Common myeloid progenitor, CD34-positive (primary cell): ENCODE measurements at regions not wholly inside any gene's neighbourhood (a gene's known extent, or its start where the extent isn't known, plus 50 kb on each side); places are given as distances from the start of the nearest gene placed in this dataset.
"Not testable (repeated sequence)": the region's sequence is repeated elsewhere in the genome, so short reads cannot be mapped to it uniquely, and the experiment has no call there.

ENCODE experiments used
- CTCF ChIA-PET: fragments of 350-600 bp; sonication (Branson Sonifier 250); formaldehyde crosslinking; loops from one replicate; lab custom pipeline; 2021; ENCODE audit warnings: antibody characterized with exemption; lab: Charles Lee
- POLR2A ChIA-PET: fragments of 350-600 bp; sonication (Branson Sonifier 250); formaldehyde crosslinking; loops from one replicate; lab custom pipeline; 2021; ENCODE audit warnings: antibody characterized with exemption; lab: Charles Lee
- DNase-seq, 3 donors: peaks; one replicate each; pipeline versions ENCODE4 v3.0.0 to v3.0.0-alpha.2; 2013
- H3K27ac ChIP-seq, 2 experiments: 1 replicate in 1 of 2; 2 replicates in 1 of 2; pipeline ENCODE4 v1.7.0; 2013; ENCODE audit warnings: inconsistent platforms in 2 of 2, low read length in 2 of 2, mild to moderate bottlenecking in 2 of 2, low read depth in 1 of 2, moderate library complexity in 1 of 2; ENCODE audit not compliant: severe bottlenecking in 2 of 2, insufficient read depth in 1 of 2, poor library complexity in 1 of 2
- H3K27me3 ChIP-seq, 5 experiments: replicated peaks in 2 of 5; 1 replicate in 3 of 5; 2 replicates in 2 of 5; pipeline versions ENCODE4 v1.6.1 to v1.7.0; 2013; ENCODE audit warnings: low read length in 4 of 5, mild to moderate bottlenecking in 2 of 5, moderate library complexity in 2 of 5, inconsistent platforms in 1 of 5; ENCODE audit not compliant: insufficient read depth in 5 of 5, control insufficient read depth in 4 of 5
- H3K36me3 ChIP-seq, 4 experiments: 1 replicate in 2 of 4; 2 replicates in 2 of 4; pipeline versions ENCODE4 v1.6.1 to v1.7.0; 2013; ENCODE audit warnings: low read length in 3 of 4, control low read depth in 1 of 4, mild to moderate bottlenecking in 1 of 4; ENCODE audit not compliant: control insufficient read depth in 4 of 4, insufficient read depth in 4 of 4
- H3K4me1 ChIP-seq, 4 experiments: 1 replicate in 3 of 4; 2 replicates in 1 of 4; pipeline versions ENCODE4 v1.6.1 to v1.7.1; 2013; ENCODE audit warnings: low read length in 3 of 4, mild to moderate bottlenecking in 3 of 4, control low read depth in 1 of 4, inconsistent platforms in 1 of 4, moderate library complexity in 1 of 4; ENCODE audit not compliant: control insufficient read depth in 4 of 4, insufficient read depth in 4 of 4; ENCODE audit errors: control extremely low read depth in 1 of 4
- H3K4me3 ChIP-seq, 7 experiments: 1 replicate in 4 of 7; 2 replicates in 3 of 7; pipeline versions ENCODE4 v1.5.1 to v1.7.0; 2013; ENCODE audit warnings: mild to moderate bottlenecking in 7 of 7, low read length in 6 of 7, moderate library complexity in 6 of 7, inconsistent platforms in 2 of 7, low read depth in 2 of 7, control low read depth in 1 of 7; ENCODE audit not compliant: insufficient read depth in 4 of 7, control insufficient read depth in 1 of 7; ENCODE audit errors: extremely low read depth in 1 of 7
- H3K9me3 ChIP-seq, 5 experiments: 1 replicate in 4 of 5; 2 replicates in 1 of 5; pipeline versions ENCODE4 v1.6.1 to v1.7.1; 2013; ENCODE audit warnings: low read length in 4 of 5, mild to moderate bottlenecking in 2 of 5, inconsistent platforms in 1 of 5, low read depth in 1 of 5, moderate library complexity in 1 of 5; ENCODE audit not compliant: control insufficient read depth in 4 of 5, insufficient read depth in 2 of 5; ENCODE audit errors: control extremely low read depth in 1 of 5
- WGBS: methylation state at CpG from one replicate; pipeline ENCODE4 v1.1.5; 2013; ENCODE audit not compliant: insufficient coverage; 5-methylcytosine and 5-hydroxymethylcytosine counted together

GRCh38 chr1:219710529-219711194 lies 97.8 kb upstream of the ZC3H11B start:
- ChIA-PET POLR2A (no interaction called here), CTCF (no interaction called here)
- H3K27ac ChIP-seq, result no peak overlapping the region
- H3K27me3 ChIP-seq, result peaks cover 0 to 3% (median 0%) of the 10 kb centered on the region in 5 experiments
- 90% methylated on average over 4 of the region's 6 CpGs for WGBS
- H3K4me3 ChIP-seq, result no peak overlapping the region
- H3K9me3 ChIP-seq, result no peaks in the 10 kb centered on the region
- no peaks in the 10 kb centered on the region for H3K36me3 ChIP-seq
- DNase-seq, result no peak
- no peaks in the 10 kb centered on the region for H3K4me1 ChIP-seq

DNA sequence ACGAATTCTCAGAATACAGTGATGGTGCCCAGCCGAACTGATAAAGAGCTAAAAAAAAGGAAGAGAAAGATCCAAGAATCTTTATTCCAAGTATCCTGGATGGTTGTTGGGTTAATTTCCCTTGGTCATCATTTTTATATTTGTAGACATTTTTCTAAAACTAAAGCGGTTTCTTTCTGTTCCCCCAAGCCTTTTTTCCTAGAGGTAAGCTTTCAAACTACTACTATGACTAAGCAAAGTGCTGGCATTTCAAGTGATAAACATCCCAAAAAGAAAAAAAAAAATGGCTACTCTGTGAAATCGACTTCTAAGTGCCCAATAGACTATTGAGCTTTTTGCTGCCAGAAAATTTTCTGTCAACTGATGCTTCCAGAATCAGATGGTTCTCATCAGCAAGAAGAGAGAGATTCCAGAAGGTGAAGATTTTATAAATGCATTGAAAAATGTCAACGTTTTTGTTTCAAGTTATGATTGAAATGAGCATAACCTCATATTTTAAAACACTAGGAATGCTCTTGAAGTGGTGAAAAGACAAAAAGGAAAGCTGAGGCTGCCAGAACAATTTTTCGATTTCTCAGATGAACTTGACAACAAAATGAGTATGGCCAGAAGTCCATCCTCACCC lies 96.1 kb upstream of the ZC3H11B start:
- CTCF ChIA-PET, result no interaction called here
- Histone ChIP-seq H3K27ac (no peak overlapping the region), H3K36me3 (no peaks in the 10 kb centered on the region), H3K27me3 (no peaks in the 10 kb centered on the region), H3K4me3 (no peak overlapping the region), H3K4me1 (no peaks in the 10 kb centered on the region), H3K9me3 (no peaks in the 10 kb centered on the region)
- WGBS, result 87% methylated on average over 3 of the region's 6 CpGs
- POLR2A ChIA-PET, result interaction anchor here (0.6 kb wide), 1 partner anchor 1114 kb away, joined by 8 read pairs; no protein-coding TSS in a partner anchor
- no peak for DNase-seq

DNA sequence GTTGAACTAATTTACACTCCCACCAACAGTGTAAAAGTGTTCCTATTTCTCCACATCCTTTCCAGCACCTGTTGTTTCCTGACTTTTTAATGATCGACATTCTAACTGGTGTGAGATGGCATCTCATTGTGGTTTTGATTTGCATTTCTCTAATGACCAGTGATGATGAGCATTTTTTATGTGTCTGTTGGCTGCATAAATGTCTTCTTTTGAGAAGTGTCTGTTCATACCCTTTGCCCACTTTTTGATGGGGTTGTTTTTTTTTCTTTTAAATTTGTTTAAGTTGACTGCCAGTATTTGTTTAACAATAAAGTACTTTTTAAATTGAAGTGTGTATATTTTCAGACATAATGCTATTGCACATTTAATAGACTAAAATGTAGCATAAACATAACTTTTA lies 95.0 kb upstream of the ZC3H11B start:
- H3K4me1 ChIP-seq, H3K9me3 ChIP-seq, DNase-seq, CTCF ChIA-PET, H3K4me3 ChIP-seq, H3K27ac ChIP-seq, H3K27me3 ChIP-seq, POLR2A ChIA-PET, H3K36me3 ChIP-seq: not testable (repeated sequence)
- WGBS, result no CpG with 5 or more reads among the region's 1 CpG

- H3K4me3 ChIP-seq, CTCF ChIA-PET, DNase-seq, H3K27ac ChIP-seq, H3K36me3 ChIP-seq, POLR2A ChIA-PET, H3K4me1 ChIP-seq, H3K27me3 ChIP-seq, H3K9me3 ChIP-seq: not testable (repeated sequence)
- 100% methylated on average over 1 of the region's 3 CpGs for WGBS
These were observed 91.4 kb upstream of the ZC3H11B start for GRCh38 chr1:219704331-219704730.

GRCh38 chr1:219703368-219703639 lies 90.4 kb upstream of the ZC3H11B start:
- ChIA-PET CTCF (no interaction called here), POLR2A (no interaction called here)
- WGBS, result 89% methylated on average over 3 of the region's 3 CpGs
- Histone ChIP-seq H3K9me3 (no peaks in the 10 kb centered on the region), H3K27ac (no peak overlapping the region), H3K4me3 (no peak overlapping the region), H3K36me3 (no peaks in the 10 kb centered on the region), H3K27me3 (no peaks in the 10 kb centered on the region), H3K4me1 (no peaks in the 10 kb centered on the region)
- DNase-seq, result no peak

DNA sequence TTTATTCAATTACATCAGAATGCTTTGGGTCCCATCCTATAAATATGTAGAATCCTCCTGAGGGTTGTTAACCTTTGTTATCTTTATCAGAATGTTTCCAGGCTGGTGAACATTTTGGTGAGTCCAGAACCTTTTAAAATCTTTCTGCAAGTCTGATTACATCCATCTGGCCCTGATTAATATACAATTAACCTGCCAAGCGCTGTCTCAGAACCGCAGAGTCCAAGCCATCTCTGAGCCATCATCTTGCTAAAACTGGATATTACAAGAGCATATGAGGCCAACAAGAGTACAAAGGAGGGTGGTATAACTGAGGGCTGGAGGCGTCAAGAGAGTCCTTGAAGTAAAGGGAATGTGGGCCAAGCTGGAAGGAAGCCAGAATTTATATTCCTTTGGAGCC lies 88.6 kb upstream of the ZC3H11B start:
- Histone ChIP-seq H3K4me1 (no peaks in the 10 kb centered on the region), H3K36me3 (no peaks in the 10 kb centered on the region), H3K9me3 (no peaks in the 10 kb centered on the region), H3K27ac (no peak overlapping the region), H3K27me3 (no peaks in the 10 kb centered on the region), H3K4me3 (no peak overlapping the region)
- no peak for DNase-seq
- POLR2A ChIA-PET, result no interaction called here
- CTCF ChIA-PET, result no interaction called here
- 100% methylated on average over 1 of the region's 3 CpGs for WGBS

DNA sequence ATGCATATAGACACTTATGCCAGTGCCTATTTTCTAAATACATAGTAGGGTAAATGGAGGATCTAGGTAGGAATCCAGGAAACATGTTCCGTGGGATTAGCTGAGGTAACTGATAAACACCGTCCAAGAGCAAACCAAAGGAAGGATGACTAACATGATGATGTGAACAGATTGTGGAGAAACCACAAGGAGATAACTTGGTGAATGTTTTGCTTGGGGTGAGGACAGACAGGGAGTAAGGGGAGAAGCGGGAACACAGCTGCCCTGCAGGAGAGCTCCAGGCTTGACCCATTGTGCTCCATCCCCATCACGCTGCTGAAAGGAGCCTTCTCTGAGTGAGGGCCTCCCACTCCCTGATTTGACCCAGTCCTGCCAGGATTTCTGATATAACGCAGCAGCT lies 87.0 kb upstream of the ZC3H11B start:
- DNase-seq, result no peak

More for the DNA sequence above, 87.0 kb upstream of the ZC3H11B start:
- ChIA-PET POLR2A (no interaction called here), CTCF (no interaction called here)
- Histone ChIP-seq H3K9me3 (no peaks in the 10 kb centered on the region), H3K27me3 (no peaks in the 10 kb centered on the region), H3K4me3 (no peak overlapping the region), H3K36me3 (no peaks in the 10 kb centered on the region), H3K4me1 (no peaks in the 10 kb centered on the region), H3K27ac (no peak overlapping the region)
- 92% methylated on average over 4 of the region's 5 CpGs for WGBS
